Astrocyte (in vitro differentiated cells and primary cell): ENCODE measurements at regions not wholly inside any gene's neighbourhood (a gene's known extent, or its start where the extent isn't known, plus 50 kb on each side); places are given as distances from the start of the nearest gene placed in this dataset.
"Not testable (repeated sequence)": the region's sequence is repeated elsewhere in the genome, so short reads cannot be mapped to it uniquely, and the experiment has no call there.

Source experiments
- DNase-seq: peaks from one replicate; pipeline ENCODE4 v3.0.0-alpha.2; 2010; ENCODE audit warnings: low read depth
- FAIRE-seq: peaks from 2 replicates; lab custom pipeline; 2011; peaks lifted over from hg19 to GRCh38; lab: Jason Lieb, UNC
- H2AFZ ChIP-seq: 2 replicates; pipeline ENCODE4 v1.6.0; 2012; ENCODE audit warnings: low read depth, low read length, inconsistent platforms
- H3K27ac ChIP-seq: 2 replicates; pipeline ENCODE4 v1.5.1; 2011; ENCODE audit warnings: low read depth, low read length, inconsistent platforms
- H3K27me3 ChIP-seq: 2 replicates; pipeline ENCODE4 v1.6.0; 2011; ENCODE audit warnings: low read length, inconsistent platforms; ENCODE audit not compliant: insufficient read depth
- H3K36me3 ChIP-seq: 2 replicates; pipeline ENCODE4 v1.5.1; 2011; ENCODE audit warnings: low read length, inconsistent platforms; ENCODE audit not compliant: insufficient read depth
- H3K4me1 ChIP-seq: 2 replicates; pipeline ENCODE4 v1.5.1; 2011; ENCODE audit warnings: low read length, inconsistent platforms; ENCODE audit not compliant: insufficient read depth
- H3K4me2 ChIP-seq: 2 replicates; pipeline ENCODE4 v1.6.0; 2012; ENCODE audit warnings: low read length, inconsistent platforms
- H3K4me3 ChIP-seq: 2 replicates; pipeline ENCODE4 v1.5.1; 2011; ENCODE audit warnings: low read depth, mild to moderate bottlenecking, low read length, inconsistent platforms; ENCODE audit not compliant: insufficient read depth
- H3K79me2 ChIP-seq: 2 replicates; pipeline ENCODE4 v1.6.0; 2012; ENCODE audit warnings: mild to moderate bottlenecking, low read length, inconsistent platforms; ENCODE audit not compliant: insufficient read depth
- H3K9ac ChIP-seq: 2 replicates; pipeline ENCODE4 v1.6.0; 2012; ENCODE audit warnings: mild to moderate bottlenecking, low read length, inconsistent platforms
- H3K9me3 ChIP-seq: 2 replicates; pipeline ENCODE4 v1.5.1; 2012; ENCODE audit warnings: low read depth, mild to moderate bottlenecking, low read length, inconsistent platforms; ENCODE audit not compliant: insufficient read depth
- H4K20me1 ChIP-seq: 2 replicates; pipeline ENCODE4 v1.6.0; 2012; ENCODE audit warnings: low read length, inconsistent platforms; ENCODE audit not compliant: insufficient read depth
- H3K27ac Mint-ChIP-seq: one replicate; pipeline ENCODE4 v1.8.0; 2021; ENCODE audit warnings: mild to moderate bottlenecking, mixed read lengths; ENCODE audit not compliant: unreplicated experiment
- H3K27me3 Mint-ChIP-seq: one replicate; pipeline ENCODE4 v1.8.0; 2021; ENCODE audit warnings: low read depth, mixed read lengths; ENCODE audit not compliant: unreplicated experiment
- H3K36me3 Mint-ChIP-seq: one replicate; pipeline ENCODE4 v1.8.0; 2021; ENCODE audit warnings: low read depth, mixed read lengths; ENCODE audit not compliant: unreplicated experiment
- H3K4me1 Mint-ChIP-seq: one replicate; pipeline ENCODE4 v1.8.0; 2021; ENCODE audit warnings: low read depth, mixed read lengths; ENCODE audit not compliant: unreplicated experiment
- H3K4me3 Mint-ChIP-seq: one replicate; pipeline ENCODE4 v1.8.0; 2021; ENCODE audit warnings: mild to moderate bottlenecking, moderate library complexity, mixed read lengths; ENCODE audit not compliant: unreplicated experiment
- H3K9me3 Mint-ChIP-seq: one replicate; pipeline ENCODE4 v1.8.0; 2021; ENCODE audit warnings: mild to moderate bottlenecking, mixed read lengths; ENCODE audit not compliant: unreplicated experiment
- EZH2 ChIP-seq: IDR thresholded peaks from 2 replicates; pipeline ENCODE4 v1.6.1; 2012; ENCODE audit warnings: mild to moderate bottlenecking, low read length, inconsistent platforms; ENCODE audit not compliant: insufficient read depth
- TF ChIP-seq, protein P1 (sequence below): IDR thresholded peaks from 2 replicates; pipeline ENCODE4 v1.5.1; 2011; ENCODE audit warnings: low read depth, mild to moderate bottlenecking, inconsistent platforms, low read length, moderate library complexity; ENCODE audit not compliant: insufficient read depth

DNA sequence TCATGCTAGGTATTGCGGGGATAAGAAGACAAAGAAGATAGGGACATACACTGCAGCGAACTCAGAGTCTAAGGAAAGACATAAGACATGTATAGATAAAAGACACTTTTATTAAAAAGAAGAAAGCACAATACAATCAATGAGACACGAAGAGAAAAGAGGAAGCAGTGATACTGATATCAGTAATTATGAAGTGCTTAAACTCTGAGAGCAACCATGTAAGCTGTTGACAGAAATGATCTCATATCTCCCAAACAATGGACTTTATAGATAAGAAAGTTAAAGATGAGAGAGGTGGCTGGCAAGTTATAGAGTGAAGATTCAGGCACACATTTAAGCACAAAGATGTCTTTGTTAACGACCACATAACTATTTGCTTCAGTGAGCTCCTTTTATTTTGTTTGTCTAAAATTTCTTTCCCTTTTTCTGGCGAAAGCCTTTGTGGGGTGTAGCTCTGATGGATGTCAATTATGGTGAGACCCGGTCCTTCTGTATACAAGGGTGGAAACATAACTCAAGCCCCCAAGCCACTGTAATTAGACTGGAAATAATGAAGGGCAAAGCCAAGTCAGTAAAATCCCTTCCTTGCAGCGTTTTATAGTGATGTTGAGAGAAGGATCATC is 818.0 kb upstream of the SLC10A2 start:
- H2AFZ ChIP-seq: no peak overlapping the region
- no peaks in the 10 kb centered on the region for H4K20me1 ChIP-seq
- H3K36me3 ChIP-seq: no peaks in the 10 kb centered on the region
- no peaks in the 10 kb centered on the region for H3K27me3 ChIP-seq
- no peaks in the 10 kb centered on the region for H3K27me3 Mint-ChIP-seq
- no peak overlapping the region for H3K4me3 ChIP-seq
- H3K36me3 Mint-ChIP-seq: no peaks in the 10 kb centered on the region
- peaks cover 8% of the 10 kb centered on the region for H3K4me1 Mint-ChIP-seq
- no peak overlapping the region for H3K27ac ChIP-seq
- FAIRE-seq: no peak
- no peak for DNase-seq
- no peak overlapping the region for H3K9ac ChIP-seq
- no peak overlapping the region for H3K4me2 ChIP-seq
- no peaks in the 10 kb centered on the region for H3K79me2 ChIP-seq
- H3K4me1 ChIP-seq: peaks cover 7% of the 10 kb centered on the region
- no peak overlapping the region for H3K27ac Mint-ChIP-seq
- H3K9me3 Mint-ChIP-seq: no peaks in the 10 kb centered on the region
- TF ChIP-seq, protein P1, sequence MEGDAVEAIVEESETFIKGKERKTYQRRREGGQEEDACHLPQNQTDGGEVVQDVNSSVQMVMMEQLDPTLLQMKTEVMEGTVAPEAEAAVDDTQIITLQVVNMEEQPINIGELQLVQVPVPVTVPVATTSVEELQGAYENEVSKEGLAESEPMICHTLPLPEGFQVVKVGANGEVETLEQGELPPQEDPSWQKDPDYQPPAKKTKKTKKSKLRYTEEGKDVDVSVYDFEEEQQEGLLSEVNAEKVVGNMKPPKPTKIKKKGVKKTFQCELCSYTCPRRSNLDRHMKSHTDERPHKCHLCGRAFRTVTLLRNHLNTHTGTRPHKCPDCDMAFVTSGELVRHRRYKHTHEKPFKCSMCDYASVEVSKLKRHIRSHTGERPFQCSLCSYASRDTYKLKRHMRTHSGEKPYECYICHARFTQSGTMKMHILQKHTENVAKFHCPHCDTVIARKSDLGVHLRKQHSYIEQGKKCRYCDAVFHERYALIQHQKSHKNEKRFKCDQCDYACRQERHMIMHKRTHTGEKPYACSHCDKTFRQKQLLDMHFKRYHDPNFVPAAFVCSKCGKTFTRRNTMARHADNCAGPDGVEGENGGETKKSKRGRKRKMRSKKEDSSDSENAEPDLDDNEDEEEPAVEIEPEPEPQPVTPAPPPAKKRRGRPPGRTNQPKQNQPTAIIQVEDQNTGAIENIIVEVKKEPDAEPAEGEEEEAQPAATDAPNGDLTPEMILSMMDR: no peak
- no peak for TF ChIP-seq EZH2
- H3K9me3 ChIP-seq: no peaks in the 10 kb centered on the region
- no peak overlapping the region for H3K4me3 Mint-ChIP-seq

DNA sequence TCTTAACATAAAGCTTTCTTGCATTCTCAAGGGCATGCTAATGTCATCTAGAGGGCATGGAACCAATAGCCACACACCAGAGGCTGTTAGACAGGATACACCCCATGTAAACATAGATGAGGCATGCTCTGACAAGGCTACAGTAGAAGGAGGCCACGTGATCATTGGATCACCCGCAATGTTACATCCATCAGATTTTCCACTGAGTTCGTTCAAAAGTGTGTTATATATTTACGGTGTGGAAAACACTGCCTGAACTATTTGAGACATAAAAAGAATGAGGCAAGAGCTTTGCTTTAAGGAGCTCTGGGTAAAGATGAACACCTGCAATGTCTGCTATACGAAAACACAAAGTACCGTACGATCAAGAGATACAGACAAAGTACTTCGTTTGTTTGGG is 817.5 kb upstream of the SLC10A2 start:
- Mint-ChIP-seq H3K9me3 (no peaks in the 10 kb centered on the region), H3K4me3 (no peak overlapping the region), H3K4me1 (peaks cover 10% of the 10 kb centered on the region), H3K27me3 (no peaks in the 10 kb centered on the region), H3K36me3 (no peaks in the 10 kb centered on the region), H3K27ac (no peak overlapping the region)
- H3K27ac ChIP-seq: peak overlapping the region; percentile 25
- no peaks in the 10 kb centered on the region for H3K27me3 ChIP-seq
- DNase-seq (peak; percentile 7), FAIRE-seq (peak; percentile 32)
- H3K4me2 ChIP-seq: peak overlapping the region; percentile 54
- no peak overlapping the region for H3K9ac ChIP-seq
- TF ChIP-seq, protein P1: no peak
- TF ChIP-seq EZH2: no peak
- H3K79me2 ChIP-seq: no peaks in the 10 kb centered on the region
- H3K4me1 ChIP-seq: peaks cover 7% of the 10 kb centered on the region
- no peaks in the 10 kb centered on the region for H3K9me3 ChIP-seq
- H4K20me1 ChIP-seq: no peaks in the 10 kb centered on the region
- no peak overlapping the region for H2AFZ ChIP-seq
- H3K4me3 ChIP-seq: no peak overlapping the region
- no peaks in the 10 kb centered on the region for H3K36me3 ChIP-seq

DNA sequence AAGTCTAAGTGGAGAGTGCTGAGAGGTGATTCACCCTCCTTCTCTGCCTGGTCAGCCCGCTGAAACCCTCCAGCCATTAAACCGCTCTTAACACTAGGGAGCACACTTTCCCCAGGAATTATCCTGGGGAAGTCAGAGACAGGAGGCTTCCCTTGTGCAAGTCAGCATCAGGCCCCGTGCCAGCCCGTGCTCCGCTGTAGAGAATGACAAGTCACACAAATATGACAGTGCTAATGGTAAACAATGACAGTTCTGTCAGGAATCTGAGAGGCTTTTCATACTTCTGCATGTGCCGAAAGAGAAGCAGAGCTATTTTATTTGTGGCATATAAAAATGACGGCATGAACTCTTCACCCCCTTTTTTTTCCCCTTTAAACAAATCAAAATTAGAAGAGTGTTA is 816.9 kb upstream of the SLC10A2 start:
- peaks cover 10% of the 10 kb centered on the region for H3K4me1 Mint-ChIP-seq
- Histone ChIP-seq H3K9ac (no peak overlapping the region), H3K4me3 (no peak overlapping the region), H3K9me3 (no peaks in the 10 kb centered on the region), H3K4me2 (peak overlapping the region; percentile 54), H3K79me2 (no peaks in the 10 kb centered on the region), H4K20me1 (no peaks in the 10 kb centered on the region), H3K4me1 (peaks cover 7% of the 10 kb centered on the region), H2AFZ (no peak overlapping the region), H3K36me3 (no peaks in the 10 kb centered on the region), H3K27me3 (no peaks in the 10 kb centered on the region), H3K27ac (peak overlapping the region; percentile 25)
- TF ChIP-seq, protein P1: peak; percentile 78
- no peak for TF ChIP-seq EZH2
- peak overlapping the region; percentile 93 for H3K27ac Mint-ChIP-seq
- no peaks in the 10 kb centered on the region for H3K36me3 Mint-ChIP-seq
- DNase-seq (peak; percentile 92), FAIRE-seq (peak; percentile 93)
- H3K27me3 Mint-ChIP-seq: no peaks in the 10 kb centered on the region
- no peak overlapping the region for H3K4me3 Mint-ChIP-seq
- H3K9me3 Mint-ChIP-seq: no peaks in the 10 kb centered on the region

DNA sequence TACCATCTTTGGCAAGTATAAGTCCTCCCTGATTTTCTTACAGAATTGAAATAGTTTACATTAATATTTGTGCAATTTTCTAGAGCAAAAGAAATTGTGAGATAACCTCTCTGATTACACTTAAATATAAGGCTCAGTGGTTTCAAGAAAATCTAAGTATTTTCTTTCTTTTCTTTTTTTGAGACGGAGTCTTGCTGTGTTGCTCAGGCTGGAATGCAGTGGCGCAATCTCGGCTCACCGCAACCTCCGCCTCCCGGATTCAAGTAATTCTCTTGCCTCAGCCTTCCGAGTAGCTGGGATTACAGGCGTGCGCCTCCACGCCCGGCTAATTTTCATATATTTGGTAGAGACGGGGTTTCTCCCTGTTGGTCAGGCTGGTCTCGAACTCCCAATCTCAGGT is 813.9 kb upstream of the SLC10A2 start:
- peaks cover 13% of the 10 kb centered on the region for H3K4me1 Mint-ChIP-seq
- not testable (repeated sequence) for H3K36me3 ChIP-seq, FAIRE-seq, H3K27me3 ChIP-seq, H3K27ac Mint-ChIP-seq, H3K27me3 Mint-ChIP-seq, DNase-seq, H3K4me3 Mint-ChIP-seq, H4K20me1 ChIP-seq, H3K4me3 ChIP-seq, H3K36me3 Mint-ChIP-seq, H3K79me2 ChIP-seq, H3K9me3 Mint-ChIP-seq, H2AFZ ChIP-seq, H3K9me3 ChIP-seq, H3K4me2 ChIP-seq, H3K27ac ChIP-seq, H3K9ac ChIP-seq, H3K4me1 ChIP-seq
